ENCODE measurements at regions not wholly inside any gene's neighbourhood (a gene's known extent, or its start where the extent isn't known, plus 50 kb on each side); places are given as distances from the start of the nearest gene placed in this dataset.
A peak's percentile ranks its signal among the peaks of the same experiment; 100 is the strongest.

DNA sequence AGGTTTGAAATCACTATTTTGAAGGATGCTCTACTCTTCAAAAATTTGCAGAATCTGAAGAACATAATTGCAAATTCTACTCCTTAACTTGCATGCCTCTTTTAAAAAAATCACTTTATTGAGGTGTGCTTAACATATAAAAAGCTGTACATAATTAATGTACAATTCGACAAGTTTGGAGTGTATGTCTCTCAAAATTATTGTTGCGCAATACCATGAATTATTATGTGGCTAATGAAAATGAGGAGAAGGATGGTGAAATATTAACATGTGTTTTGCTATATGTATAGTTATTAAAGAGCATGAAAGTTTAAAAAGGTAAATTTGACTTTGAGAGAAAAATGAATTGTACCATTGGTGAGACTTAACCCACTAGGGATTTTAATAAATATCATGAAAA, 187.2 kb upstream of the MALRD1 start:
- no peak for DNase-seq
- Histone ChIP-seq H3K4me1 (no peaks in the 10 kb centered on the region), H3K36me3 (no peaks in the 10 kb centered on the region), H3K27me3 (no peaks in the 10 kb centered on the region), H3K4me3 (no peak overlapping the region), H3K9me3 (no peaks in the 10 kb centered on the region), H3K27ac (no peak overlapping the region), H3K9ac (ENCODE audit: low read depth in 2 of 2, low read length in 2 of 2) (no peak overlapping the region)
- TF ChIP-seq, protein P1, sequence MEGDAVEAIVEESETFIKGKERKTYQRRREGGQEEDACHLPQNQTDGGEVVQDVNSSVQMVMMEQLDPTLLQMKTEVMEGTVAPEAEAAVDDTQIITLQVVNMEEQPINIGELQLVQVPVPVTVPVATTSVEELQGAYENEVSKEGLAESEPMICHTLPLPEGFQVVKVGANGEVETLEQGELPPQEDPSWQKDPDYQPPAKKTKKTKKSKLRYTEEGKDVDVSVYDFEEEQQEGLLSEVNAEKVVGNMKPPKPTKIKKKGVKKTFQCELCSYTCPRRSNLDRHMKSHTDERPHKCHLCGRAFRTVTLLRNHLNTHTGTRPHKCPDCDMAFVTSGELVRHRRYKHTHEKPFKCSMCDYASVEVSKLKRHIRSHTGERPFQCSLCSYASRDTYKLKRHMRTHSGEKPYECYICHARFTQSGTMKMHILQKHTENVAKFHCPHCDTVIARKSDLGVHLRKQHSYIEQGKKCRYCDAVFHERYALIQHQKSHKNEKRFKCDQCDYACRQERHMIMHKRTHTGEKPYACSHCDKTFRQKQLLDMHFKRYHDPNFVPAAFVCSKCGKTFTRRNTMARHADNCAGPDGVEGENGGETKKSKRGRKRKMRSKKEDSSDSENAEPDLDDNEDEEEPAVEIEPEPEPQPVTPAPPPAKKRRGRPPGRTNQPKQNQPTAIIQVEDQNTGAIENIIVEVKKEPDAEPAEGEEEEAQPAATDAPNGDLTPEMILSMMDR (IDR thresholded peaks at IDR 0.05), result no peak
- intact Hi-C loops (cut with DNase I), result no loop called here

DNA sequence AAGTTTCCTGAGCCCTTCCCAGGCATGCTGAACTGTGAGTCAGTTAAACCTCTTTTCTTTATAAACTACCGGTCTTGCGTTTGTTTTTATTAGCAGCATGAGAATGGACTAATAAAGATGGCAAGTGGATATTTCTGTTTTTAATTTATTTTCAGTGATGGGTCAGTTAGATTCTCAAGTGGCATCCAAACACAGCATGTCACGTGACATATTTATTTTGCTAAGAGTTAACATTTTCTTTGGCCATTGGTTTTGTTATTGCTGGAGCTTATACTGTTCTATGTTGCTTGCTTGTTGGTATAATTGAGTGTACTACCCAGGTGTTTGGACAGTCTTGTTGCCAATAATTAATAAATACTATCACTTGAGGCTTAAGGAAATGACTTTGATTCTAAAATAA, 181.7 kb upstream of the MALRD1 start:
- Histone ChIP-seq H3K27ac (no peak overlapping the region), H3K27me3 (no peaks in the 10 kb centered on the region), H3K9me3 (no peaks in the 10 kb centered on the region), H3K9ac (ENCODE audit: low read depth in 2 of 2, low read length in 2 of 2) (no peak overlapping the region), H3K4me1 (no peaks in the 10 kb centered on the region), H3K4me3 (no peak overlapping the region), H3K36me3 (no peaks in the 10 kb centered on the region)
- TF ChIP-seq, protein P1 (IDR thresholded peaks at IDR 0.05), result no peak
- intact Hi-C loops (cut with DNase I), result no loop called here
- DNase-seq, result no peak

DNA sequence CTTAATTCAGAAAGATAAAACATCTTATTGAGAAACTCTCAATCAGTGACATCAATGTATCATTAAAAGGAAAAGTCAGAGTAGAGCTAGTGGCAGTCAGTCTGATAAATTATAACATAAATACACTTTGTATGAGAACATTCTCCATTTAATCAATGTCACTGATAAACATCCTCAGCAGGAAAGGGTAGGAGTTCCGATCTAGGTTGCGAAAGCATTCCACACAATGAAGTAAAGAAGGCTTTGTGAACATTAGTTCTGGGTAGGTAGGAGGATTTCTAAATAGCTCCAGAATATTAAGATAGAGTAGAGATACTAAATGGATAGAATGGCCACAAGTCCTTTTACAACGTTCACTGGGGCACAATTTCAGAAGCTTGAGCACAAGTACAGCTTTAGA, 179.7 kb upstream of the MALRD1 start:
- Histone ChIP-seq H3K9me3 (no peaks in the 10 kb centered on the region), H3K9ac (ENCODE audit: low read depth in 2 of 2, low read length in 2 of 2) (no peak overlapping the region), H3K27ac (no peak overlapping the region), H3K27me3 (no peaks in the 10 kb centered on the region), H3K4me3 (no peak overlapping the region), H3K36me3 (no peaks in the 10 kb centered on the region), H3K4me1 (no peaks in the 10 kb centered on the region)
- intact Hi-C loops (cut with DNase I), result no loop called here
- no peak for DNase-seq
- TF ChIP-seq, protein P1 (IDR thresholded peaks at IDR 0.05), result no peak

DNA sequence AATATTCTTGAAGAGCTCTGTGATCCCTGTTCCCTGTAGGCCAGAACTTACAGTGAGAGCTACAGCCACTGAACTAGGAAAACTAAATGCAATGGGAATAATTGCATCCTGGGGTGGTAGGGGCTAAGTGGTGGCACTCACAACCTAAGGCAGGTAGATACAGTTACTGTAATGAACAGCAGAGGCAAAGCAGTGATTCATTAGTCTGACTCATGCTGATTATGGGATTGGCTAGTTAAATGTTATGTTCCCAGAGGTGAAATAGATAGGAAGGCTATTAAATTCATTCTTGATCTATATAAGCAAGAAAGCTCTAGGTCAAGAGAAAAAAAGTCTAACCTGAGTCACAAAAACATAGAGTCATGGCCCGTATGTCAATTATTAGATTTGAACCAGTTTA, 173.1 kb upstream of the MALRD1 start:
- H3K9ac ChIP-seq (ENCODE audit: low read depth in 2 of 2, low read length in 2 of 2), result no peak overlapping the region
- H3K4me3 ChIP-seq, result no peak overlapping the region
- H3K36me3 ChIP-seq, result no peaks in the 10 kb centered on the region
- H3K4me1 ChIP-seq, result no peaks in the 10 kb centered on the region
- no peak overlapping the region for H3K27ac ChIP-seq
- H3K27me3 ChIP-seq, result no peaks in the 10 kb centered on the region
- no peaks in the 10 kb centered on the region for H3K9me3 ChIP-seq
- intact Hi-C loops (cut with DNase I), result no loop called here
- no peak for DNase-seq
- TF ChIP-seq, protein P1 (IDR thresholded peaks at IDR 0.05), result no peak

DNA sequence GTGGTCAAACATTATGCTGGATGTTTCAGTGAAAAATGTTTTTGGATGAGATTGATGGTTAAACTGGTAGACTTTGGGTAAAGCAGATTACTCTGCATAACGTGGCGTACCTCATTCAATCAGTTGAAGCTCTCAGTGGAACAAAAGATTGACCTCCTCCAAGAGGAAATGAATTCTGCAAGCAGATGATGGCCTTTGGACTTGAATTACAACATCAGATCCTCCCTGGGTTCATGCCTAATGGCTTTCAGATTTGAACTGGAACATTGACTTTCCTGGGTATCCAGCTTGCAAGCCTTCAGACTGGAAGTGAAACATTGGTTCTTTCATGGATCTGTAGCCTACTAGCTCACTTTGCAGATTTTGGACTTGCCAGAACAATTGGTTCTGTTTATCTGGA, 169.3 kb upstream of the MALRD1 start:
- no peaks in the 10 kb centered on the region for H3K4me1 ChIP-seq
- H3K4me3 ChIP-seq, result no peak overlapping the region
- TF ChIP-seq, protein P1 (IDR thresholded peaks at IDR 0.05), result no peak
- DNase-seq, result peak; percentile 21
- no peaks in the 10 kb centered on the region for H3K36me3 ChIP-seq
- H3K27ac ChIP-seq, result no peak overlapping the region
- no peaks in the 10 kb centered on the region for H3K9me3 ChIP-seq
- no peak overlapping the region for H3K9ac ChIP-seq (ENCODE audit: low read depth in 2 of 2, low read length in 2 of 2)
- no peaks in the 10 kb centered on the region for H3K27me3 ChIP-seq
- intact Hi-C loops (cut with DNase I), result no loop called here

DNA sequence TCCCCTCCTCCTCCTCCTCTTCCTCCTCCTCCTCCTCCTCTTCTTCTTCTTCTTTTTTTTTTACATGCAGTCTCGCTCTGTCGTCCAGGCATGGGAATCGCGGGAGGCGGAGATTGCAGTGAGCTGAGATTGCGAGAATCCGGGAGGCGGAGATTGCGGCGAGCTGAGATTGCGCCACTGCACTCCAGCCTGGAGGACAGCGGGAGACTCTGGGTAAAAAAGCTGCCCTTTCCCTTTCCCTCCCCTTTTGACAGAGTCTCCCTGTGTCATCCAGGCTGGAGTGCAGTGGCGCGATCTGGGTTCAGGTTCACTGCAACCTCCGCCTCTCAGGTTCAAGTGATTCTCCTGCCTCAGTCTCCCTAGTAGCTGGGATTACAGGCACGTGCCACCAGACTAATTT, 168.1 kb upstream of the MALRD1 start:
- intact Hi-C loops (cut with DNase I), result no loop called here
- Histone ChIP-seq H3K9ac (ENCODE audit: low read depth in 2 of 2, low read length in 2 of 2) (no peak overlapping the region), H3K36me3 (no peaks in the 10 kb centered on the region), H3K4me1 (no peaks in the 10 kb centered on the region), H3K27ac (no peak overlapping the region), H3K4me3 (no peak overlapping the region), H3K27me3 (no peaks in the 10 kb centered on the region), H3K9me3 (no peaks in the 10 kb centered on the region)
- TF ChIP-seq, protein P1 (IDR thresholded peaks at IDR 0.05), result no peak
- no peak for DNase-seq

Data from colonic mucosa (tissue), 4 donors.